Endothelial cell (in vitro differentiated cells): ENCODE measurements at regions not wholly inside any gene's neighbourhood (a gene's known extent, or its start where the extent isn't known, plus 50 kb on each side); places are given as distances from the start of the nearest gene placed in this dataset.

Source experiments
- DNase-seq: peaks from one replicate; pipeline ENCODE4 v3.0.0; 2021; ENCODE audit warnings: low spot score
- H3K27ac Mint-ChIP-seq: one replicate; pipeline ENCODE4 v1.8.0; 2021; ENCODE audit warnings: mixed read lengths, inconsistent platforms; ENCODE audit not compliant: unreplicated experiment
- H3K27me3 Mint-ChIP-seq: one replicate; pipeline ENCODE4 v1.8.0; 2021; ENCODE audit warnings: mild to moderate bottlenecking, moderate library complexity, mixed read lengths, inconsistent platforms; ENCODE audit not compliant: unreplicated experiment
- H3K36me3 Mint-ChIP-seq: one replicate; pipeline ENCODE4 v1.8.0; 2021; ENCODE audit warnings: mild to moderate bottlenecking, low read depth, mixed read lengths, inconsistent platforms; ENCODE audit not compliant: unreplicated experiment
- H3K4me1 Mint-ChIP-seq: one replicate; pipeline ENCODE4 v1.8.0; 2021; ENCODE audit warnings: mild to moderate bottlenecking, mixed read lengths, inconsistent platforms; ENCODE audit not compliant: unreplicated experiment
- H3K4me3 Mint-ChIP-seq: one replicate; pipeline ENCODE4 v1.8.0; 2021; ENCODE audit warnings: mild to moderate bottlenecking, mixed read lengths, inconsistent platforms; ENCODE audit not compliant: unreplicated experiment
- H3K9me3 Mint-ChIP-seq: one replicate; pipeline ENCODE4 v1.8.0; 2021; ENCODE audit warnings: mixed read lengths, inconsistent platforms; ENCODE audit not compliant: unreplicated experiment
- TF ChIP-seq, protein P1 (sequence below): fragments of 200-600 bp; sonication (generic); IDR thresholded peaks from one replicate; pipeline ENCODE4 v1.5.0; 2021; ENCODE audit warnings: antibody characterized with exemption; ENCODE audit not compliant: unreplicated experiment

DNA sequence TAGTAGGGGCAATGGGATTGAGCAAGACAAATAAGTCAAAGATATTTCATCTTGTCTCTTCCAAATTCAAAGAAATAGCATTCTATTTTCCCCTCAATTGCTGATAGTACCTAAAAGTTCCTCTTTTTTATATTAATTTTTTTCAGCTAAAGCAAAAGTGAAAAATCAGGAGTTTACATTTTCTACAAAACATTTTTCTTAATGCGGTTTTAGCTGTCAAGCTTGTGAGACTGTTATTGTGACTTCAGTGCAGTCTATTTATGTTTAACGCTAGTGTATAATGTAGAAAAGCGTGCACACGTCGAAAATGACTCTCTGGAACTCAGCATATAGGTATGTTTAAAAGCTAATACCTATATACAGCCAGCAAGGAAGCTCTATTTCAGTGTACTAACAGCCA, 119.8 kb downstream of the BTBD3 start:
- H3K9me3 Mint-ChIP-seq = no peaks in the 10 kb centered on the region
- no peaks in the 10 kb centered on the region for H3K36me3 Mint-ChIP-seq
- DNase-seq = no peak
- TF ChIP-seq, protein P1, sequence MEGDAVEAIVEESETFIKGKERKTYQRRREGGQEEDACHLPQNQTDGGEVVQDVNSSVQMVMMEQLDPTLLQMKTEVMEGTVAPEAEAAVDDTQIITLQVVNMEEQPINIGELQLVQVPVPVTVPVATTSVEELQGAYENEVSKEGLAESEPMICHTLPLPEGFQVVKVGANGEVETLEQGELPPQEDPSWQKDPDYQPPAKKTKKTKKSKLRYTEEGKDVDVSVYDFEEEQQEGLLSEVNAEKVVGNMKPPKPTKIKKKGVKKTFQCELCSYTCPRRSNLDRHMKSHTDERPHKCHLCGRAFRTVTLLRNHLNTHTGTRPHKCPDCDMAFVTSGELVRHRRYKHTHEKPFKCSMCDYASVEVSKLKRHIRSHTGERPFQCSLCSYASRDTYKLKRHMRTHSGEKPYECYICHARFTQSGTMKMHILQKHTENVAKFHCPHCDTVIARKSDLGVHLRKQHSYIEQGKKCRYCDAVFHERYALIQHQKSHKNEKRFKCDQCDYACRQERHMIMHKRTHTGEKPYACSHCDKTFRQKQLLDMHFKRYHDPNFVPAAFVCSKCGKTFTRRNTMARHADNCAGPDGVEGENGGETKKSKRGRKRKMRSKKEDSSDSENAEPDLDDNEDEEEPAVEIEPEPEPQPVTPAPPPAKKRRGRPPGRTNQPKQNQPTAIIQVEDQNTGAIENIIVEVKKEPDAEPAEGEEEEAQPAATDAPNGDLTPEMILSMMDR = no peak
- no peak overlapping the region for H3K4me3 Mint-ChIP-seq
- no peak overlapping the region for H3K27ac Mint-ChIP-seq
- peaks cover 4% of the 10 kb centered on the region for H3K27me3 Mint-ChIP-seq
- peaks cover 2% of the 10 kb centered on the region for H3K4me1 Mint-ChIP-seq

DNA sequence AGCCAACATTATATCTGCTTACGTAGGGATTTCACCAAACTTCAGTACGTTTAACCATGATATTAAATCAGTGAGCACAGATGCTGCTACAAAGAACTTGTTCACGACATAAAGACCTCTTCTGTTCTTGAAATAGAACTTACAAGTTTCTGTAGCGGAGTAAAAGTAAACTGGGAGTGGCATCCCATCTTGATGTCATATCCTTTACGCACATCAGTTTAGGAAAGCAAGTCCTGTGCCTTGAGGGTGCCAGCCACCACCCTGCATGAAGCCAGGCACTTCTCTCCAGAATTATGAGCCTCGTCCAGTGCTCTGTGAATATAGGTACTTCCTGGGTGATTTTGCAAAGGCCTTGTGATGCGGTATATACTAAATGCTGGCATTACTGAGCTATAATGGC, 122.6 kb downstream of the BTBD3 start:
- H3K9me3 Mint-ChIP-seq = no peaks in the 10 kb centered on the region
- no peak overlapping the region for H3K4me3 Mint-ChIP-seq
- peaks cover 2% of the 10 kb centered on the region for H3K4me1 Mint-ChIP-seq
- H3K27me3 Mint-ChIP-seq = peaks cover 4% of the 10 kb centered on the region
- H3K36me3 Mint-ChIP-seq = no peaks in the 10 kb centered on the region
- no peak overlapping the region for H3K27ac Mint-ChIP-seq
- TF ChIP-seq, protein P1 = no peak
- DNase-seq = no peak

DNA sequence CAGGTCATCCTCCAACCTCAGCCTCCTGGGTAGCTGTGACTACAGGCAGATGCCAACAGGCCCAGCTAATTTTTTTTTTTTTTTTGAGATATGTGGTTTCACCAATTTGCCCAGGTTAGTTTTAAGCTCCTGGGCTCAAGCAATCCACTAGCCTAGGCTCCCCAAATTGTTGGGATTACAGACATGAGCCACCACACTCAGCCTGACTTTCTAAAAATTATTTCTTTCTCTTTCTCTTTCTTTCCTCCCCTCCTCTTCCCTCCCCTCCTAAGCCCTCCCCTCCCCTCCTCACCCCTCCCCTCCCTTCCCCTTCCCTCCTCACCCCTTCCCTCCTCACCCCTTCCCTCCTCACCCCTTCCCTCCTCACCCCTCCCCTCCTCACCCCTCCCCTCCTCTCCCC, 127.3 kb downstream of the BTBD3 start:
- Mint-ChIP-seq H3K27me3 (peaks cover 2% of the 10 kb centered on the region), H3K36me3 (no peaks in the 10 kb centered on the region), H3K4me1 (no peaks in the 10 kb centered on the region), H3K4me3 (no peak overlapping the region), H3K9me3 (no peaks in the 10 kb centered on the region), H3K27ac (no peak overlapping the region)
- TF ChIP-seq, protein P1 = no peak
- DNase-seq = no peak

DNA sequence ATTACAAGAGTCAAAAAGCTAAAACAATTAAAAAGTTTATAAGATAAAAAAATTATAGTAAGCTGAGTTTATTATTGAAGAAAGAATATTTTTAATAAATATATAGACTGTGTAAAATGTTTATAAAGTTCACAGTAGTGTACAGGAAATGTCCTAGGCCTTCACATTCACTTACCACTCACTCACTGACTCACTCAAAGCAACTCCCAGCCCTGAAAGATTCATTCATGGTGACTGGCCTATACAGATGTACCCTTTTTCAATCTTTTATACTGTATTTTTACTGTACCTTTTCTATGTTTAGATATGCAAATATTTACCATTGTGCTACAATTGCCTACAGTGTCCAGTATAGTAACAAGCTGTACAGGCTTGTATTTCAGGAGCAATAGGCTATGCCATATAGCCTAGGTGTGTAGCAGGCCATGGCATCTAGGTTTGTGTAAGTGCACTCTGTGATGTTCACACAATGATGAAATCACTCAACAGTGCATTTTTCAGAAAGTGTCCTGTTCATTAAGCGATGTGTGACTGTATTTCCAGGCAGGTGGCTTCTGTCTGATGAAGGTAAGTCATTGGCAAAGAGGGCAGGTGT, 130.2 kb downstream of the BTBD3 start:
- no peaks in the 10 kb centered on the region for H3K27me3 Mint-ChIP-seq
- no peaks in the 10 kb centered on the region for H3K36me3 Mint-ChIP-seq
- H3K4me3 Mint-ChIP-seq = no peak overlapping the region
- peaks cover 2% of the 10 kb centered on the region for H3K4me1 Mint-ChIP-seq
- TF ChIP-seq, protein P1 = no peak
- DNase-seq = no peak
- H3K27ac Mint-ChIP-seq = no peak overlapping the region
- H3K9me3 Mint-ChIP-seq = no peaks in the 10 kb centered on the region

DNA sequence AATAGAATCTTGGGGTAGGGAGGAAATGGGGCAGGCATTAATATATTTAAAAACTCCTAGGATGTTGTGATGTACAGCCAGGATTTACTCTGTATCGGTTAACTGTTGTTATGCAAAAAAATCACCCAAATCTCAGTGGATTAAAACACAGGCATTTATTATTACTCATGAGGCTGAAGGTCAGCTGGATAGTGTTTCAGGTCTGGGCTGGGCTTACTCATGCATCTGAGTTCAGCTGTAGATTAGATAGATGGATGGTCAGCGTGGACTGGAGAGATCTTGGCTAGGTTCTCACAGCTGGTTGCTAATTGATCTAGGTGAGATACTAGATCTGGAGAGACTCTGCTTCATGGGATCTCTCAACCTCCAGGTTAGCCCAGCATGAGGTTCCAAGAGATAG, 131.4 kb downstream of the BTBD3 start:
- Mint-ChIP-seq H3K9me3 (no peaks in the 10 kb centered on the region), H3K27ac (no peak overlapping the region), H3K27me3 (no peaks in the 10 kb centered on the region), H3K4me1 (peaks cover 11% of the 10 kb centered on the region), H3K4me3 (no peak overlapping the region), H3K36me3 (no peaks in the 10 kb centered on the region)
- no peak for DNase-seq
- TF ChIP-seq, protein P1 = no peak
